ENCODE measurements at regions not wholly inside any gene's neighbourhood (a gene's known extent, or its start where the extent isn't known, plus 50 kb on each side); places are given as distances from the start of the nearest gene placed in this dataset.

DNA sequence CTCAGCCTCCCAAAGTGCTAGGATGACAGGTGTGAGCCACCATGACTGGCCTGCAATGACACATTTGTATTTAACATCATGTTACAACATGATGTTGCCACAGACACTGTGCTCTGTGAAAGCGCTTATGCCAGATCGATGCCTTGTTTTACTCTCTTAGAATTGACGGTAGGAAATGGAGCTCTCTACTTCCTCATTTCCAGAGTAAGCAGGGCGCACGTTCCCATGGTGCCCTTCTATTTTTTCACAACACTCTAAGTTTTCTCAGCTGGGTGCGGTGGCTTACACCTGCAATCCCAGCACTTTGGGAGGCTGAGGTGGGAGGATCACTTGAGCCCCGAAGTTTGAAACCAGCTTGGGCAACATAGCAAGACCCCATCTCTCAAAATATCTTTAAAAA lies 60.7 kb upstream of the DHRSX start:
- TF ChIP-seq, protein P1, sequence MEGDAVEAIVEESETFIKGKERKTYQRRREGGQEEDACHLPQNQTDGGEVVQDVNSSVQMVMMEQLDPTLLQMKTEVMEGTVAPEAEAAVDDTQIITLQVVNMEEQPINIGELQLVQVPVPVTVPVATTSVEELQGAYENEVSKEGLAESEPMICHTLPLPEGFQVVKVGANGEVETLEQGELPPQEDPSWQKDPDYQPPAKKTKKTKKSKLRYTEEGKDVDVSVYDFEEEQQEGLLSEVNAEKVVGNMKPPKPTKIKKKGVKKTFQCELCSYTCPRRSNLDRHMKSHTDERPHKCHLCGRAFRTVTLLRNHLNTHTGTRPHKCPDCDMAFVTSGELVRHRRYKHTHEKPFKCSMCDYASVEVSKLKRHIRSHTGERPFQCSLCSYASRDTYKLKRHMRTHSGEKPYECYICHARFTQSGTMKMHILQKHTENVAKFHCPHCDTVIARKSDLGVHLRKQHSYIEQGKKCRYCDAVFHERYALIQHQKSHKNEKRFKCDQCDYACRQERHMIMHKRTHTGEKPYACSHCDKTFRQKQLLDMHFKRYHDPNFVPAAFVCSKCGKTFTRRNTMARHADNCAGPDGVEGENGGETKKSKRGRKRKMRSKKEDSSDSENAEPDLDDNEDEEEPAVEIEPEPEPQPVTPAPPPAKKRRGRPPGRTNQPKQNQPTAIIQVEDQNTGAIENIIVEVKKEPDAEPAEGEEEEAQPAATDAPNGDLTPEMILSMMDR (conservative IDR thresholded peaks at IDR 0.05; ENCODE audit: low read depth, low read length) = no peak
- no peak for TF ChIP-seq EZH2 (IDR thresholded peaks at IDR 0.05; ENCODE audit: low read length, unreplicated experiment)
